Medulla oblongata (tissue), 1 donor: ENCODE measurements at regions not wholly inside any gene's neighbourhood (a gene's known extent, or its start where the extent isn't known, plus 50 kb on each side); places are given as distances from the start of the nearest gene placed in this dataset.

Source experiments
- DNase-seq: peaks from one replicate; pipeline ENCODE4 v3.0.0-alpha.2; 2015; ENCODE audit errors: extremely low spot score

DNA sequence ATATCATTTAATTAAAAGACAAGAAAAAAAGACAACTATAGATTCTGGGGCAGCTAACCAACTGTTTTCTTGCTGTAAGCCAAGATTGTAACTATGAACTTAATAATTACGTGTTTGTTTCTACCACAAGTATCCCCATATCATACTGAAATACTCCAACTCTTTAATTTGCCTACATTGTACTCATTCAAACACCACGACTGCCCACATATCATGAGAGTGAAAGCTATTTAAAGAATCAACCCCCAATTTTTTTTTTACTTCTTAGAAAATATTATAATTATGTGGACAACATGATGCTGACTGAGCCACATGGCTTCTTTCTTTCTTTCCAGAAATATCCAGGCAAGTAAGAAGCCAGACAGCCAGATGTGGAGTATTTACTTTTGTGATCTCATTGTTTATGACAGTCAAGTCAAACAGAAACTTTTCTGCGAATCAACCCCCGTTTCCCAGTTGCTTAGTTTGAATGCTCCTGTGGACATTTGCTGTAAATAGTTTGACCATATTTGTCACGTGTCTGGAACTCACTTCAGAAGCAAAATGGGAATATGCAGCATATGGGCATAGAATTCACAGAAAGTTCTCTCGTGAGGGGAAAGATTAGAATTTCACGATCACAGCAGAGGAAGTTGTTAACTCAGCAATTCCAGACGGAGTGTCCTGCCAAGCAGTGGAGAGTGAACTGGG lies 126.8 kb upstream of the PSMD7 start:
- no peak for DNase-seq

DNA sequence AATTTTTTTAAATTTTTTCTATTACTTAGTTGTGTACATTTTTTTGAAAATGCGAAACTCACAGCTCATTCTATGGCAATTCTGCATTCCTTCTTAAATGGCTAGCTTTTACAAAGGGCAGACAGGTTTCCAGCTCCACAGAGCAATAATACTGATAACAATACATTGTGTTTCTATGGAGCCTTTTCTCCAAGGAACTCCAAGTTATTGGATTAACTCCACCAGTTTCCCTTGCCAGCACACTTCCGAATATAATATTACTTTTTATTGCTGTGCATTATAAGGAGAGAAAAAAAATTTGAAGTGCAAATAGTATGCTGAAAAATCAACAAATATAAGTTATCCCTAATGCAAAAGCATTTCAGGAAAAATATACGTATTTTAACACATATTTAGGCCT lies 127.5 kb upstream of the PSMD7 start:
- DNase-seq = no peak

DNA sequence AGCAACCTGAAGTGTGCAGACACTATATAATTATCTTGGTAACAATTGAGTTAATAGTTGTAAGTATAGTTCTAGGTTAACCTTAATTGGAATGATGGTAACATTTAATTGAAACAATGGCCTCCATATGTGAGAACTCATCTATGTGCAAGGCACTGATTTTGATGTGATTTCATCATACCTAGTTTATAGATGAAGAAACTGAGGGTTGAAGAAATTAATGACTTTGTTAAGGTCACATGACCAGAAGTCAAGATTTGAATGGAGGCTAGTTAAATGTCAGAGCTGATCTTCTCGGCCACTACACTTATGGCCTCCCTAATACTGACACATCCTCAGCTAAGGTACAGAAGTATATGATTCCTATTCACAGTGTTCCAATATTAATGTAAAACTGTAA lies 128.2 kb upstream of the PSMD7 start:
- no peak for DNase-seq

DNA sequence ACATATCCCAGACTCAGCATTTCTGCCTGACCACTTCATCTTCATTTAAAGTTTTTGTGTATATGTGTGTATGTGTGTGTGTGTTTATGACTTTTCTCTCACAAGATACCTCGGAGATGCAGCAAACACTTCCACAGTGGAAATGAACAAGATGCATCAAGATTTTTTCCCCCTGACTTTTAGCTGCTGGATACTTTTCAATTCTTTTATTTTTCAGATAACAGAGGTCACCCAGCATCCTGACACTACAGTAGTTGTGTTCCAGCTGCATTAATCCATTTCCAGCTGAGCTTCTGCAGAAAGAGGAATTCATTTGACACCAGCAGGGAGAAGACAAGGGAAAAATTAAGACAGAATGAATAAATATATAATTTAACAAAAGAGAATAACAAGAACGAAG lies 130.2 kb upstream of the PSMD7 start:
- DNase-seq = no peak

DNA sequence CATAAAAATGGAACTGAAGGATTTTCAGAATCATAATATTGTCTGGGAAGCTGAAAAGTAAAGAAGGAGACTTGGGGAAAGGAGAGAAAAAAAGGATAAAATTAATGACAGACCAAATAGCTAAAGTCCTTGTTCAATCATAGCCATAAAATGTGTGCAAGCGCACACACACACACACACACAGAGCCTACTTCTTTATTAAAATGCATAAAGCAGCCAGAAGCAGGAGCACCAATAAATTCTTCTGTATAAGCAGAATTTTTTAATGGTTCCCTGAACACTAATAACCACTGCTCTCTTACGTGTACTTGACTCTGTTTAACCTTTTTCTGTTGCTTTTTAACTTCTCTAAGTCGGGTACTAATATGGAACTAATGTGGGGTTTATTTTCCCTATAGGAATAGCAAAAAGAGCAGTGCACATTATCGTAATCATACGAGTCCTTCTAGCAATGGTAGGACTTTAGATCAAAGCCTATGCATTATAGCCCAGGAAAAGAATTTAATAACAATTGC lies 131.0 kb upstream of the PSMD7 start:
- no peak for DNase-seq

DNA sequence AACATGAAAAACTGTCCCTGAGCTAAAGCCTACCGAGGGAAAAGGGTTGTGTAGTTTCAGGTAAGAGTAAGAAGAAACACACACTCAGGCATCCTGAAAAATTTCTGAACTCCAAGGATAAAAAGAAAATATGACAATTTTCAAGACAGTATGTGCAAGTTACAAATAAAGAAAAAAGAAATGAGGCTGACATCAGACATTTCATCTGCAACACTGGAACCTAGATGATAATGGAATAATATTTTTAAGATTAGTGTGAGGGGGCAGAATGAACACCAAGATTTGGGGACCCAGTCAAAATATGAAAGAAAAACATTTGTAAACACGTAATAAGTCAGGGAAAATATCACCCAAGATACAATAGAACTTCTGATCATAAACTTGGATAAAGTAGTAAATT lies 135.9 kb upstream of the PSMD7 start:
- no peak for DNase-seq

DNA sequence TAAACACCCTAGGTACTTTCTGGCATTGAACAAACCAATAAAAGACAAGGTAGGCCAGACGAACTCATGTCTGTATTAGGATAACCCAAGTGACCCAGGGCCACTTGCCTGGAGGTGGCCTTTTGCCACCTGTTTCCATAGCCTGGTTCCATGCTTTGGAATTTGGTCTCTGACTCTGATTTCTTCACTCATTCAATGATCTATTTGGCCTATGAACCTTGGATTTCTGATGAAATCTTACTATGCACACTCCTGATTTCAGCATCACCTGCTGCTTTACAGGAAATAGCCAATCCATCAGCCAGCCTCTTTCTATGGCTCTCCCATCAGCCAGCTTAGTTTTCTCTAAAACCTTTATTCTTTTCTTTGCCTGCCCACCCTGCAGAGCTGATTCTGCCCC lies 142.8 kb upstream of the PSMD7 start:
- DNase-seq = no peak

DNA sequence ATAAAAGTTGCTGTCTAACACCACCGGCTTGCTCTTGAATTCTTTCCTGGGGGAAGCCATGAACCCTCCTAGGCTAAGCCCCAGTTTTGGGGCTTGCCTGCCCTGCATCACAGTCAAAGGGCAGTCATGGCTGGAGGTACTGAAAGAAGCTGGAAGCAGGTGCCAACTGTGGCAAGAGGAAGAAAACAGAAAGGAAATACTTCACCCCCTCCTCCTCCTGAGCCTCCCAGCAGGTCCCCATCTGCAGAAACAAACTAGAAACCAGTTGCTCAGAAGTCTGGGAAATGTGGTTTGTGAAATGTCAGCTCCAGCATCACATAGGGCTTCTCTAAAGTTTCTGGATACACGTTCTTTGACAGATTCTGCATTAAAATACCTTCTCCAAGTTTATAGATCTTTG lies 150.0 kb upstream of the PSMD7 start:
- no peak for DNase-seq

DNA sequence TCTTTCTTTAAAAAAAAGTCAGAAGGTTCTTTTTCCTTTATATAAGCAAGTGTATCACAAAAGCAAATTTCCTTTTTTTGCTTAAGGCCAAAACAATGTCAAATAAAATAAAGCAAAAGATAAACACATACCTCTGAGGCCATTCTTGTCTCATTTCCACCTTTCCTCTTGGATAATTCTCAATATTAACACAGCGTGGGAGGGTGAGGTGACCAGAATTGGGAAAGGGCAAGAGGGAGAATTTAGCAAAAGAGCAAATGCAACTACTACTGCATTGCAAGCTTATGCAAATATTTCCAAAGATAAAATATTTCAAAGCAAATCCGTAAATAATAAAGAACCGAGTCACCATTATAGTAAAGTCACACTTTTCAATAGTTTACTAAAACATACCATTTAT lies 153.4 kb upstream of the PSMD7 start:
- DNase-seq = no peak

DNA sequence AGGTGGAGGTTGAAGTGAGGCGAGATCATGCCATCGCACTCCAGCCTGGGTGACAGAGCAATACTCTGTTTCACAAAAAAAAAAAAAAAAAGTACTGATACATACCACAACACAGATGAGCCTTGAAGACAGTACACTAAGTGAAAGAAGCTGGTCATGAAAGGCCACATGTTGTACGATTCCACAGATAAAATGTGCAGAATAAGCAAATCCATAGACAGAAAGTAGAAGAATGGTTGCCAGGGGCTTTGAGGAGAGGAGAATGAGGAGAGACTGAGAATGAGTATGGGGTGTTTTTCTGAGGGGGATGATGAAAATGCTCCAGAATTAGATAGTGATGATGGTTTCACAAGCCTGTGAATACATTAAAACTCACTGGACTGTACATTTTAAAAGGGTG lies 155.6 kb upstream of the PSMD7 start:
- no peak for DNase-seq

DNA sequence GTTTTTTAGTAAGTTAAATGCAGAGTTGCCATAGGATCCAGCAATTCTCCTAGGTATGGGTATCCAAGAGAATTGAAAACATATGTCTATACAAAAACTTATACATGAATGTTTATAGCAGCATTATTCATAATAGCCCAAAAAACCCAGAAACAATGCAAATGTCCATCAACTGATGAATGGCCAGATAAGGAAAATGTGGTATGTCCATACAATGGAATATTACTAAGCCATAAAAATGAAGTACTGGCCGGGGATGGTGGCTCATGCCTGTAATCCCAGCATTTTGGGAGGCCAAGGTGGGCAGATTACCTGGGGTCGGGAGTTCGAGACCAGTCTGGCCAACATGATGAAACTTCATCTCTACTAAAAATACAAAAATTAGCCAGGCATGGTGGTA lies 156.1 kb upstream of the PSMD7 start:
- DNase-seq = no peak

DNA sequence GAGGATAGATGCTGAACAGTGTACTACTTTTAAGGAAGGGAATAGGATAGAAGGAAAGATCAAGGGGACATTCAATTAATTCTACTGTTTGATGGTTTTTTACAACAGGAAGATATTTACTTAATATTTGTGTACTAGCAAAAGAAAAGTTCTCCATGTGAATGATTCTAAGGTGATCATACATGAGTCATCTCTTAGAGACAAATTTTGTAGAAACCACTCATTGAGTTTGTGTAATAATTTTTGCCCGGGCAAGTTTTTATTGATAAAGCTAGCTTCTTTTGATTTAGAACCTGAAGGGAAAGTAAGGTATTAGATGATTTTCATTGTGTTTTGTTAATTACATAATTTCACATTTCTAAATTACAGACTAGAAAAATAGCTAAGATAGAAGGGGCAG lies 172.8 kb upstream of the PSMD7 start:
- DNase-seq = no peak

DNA sequence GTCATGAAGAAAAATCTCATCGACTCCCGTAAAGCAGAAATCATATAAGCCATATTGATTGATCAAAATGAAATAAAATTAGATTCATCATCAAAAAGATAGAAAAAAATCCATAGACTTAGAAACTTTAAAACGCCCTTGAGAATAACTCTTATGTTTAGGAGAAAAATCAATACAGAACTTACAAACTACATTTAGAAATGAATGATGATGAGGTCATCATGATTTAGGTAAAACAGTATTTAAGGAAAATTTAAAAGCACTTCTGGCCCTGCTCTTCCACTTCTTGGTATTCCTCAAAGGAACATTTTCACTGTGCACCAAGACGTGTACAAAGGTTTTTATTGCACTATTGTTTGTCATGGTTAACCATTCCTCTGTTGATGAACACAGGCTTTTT lies 173.4 kb upstream of the PSMD7 start:
- no peak for DNase-seq

DNA sequence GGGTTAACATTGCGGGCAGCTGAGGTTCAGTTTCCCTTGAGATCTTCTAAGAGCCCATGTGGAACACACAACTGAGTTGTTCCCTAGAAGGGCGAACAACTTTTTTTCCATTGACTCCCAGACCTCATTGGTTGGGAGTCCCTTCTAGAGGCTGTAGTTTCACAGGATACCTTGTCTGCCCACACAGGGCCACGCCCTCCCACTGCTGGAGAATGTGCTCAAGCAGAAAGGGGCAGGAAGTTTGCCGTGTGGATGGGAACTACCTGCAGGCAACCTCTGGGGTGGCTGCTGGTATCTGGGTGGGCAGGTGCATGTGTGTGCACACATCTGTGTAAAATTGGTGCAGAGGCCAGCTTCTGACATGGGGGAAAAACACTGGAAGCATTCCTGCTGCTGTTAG lies 178.8 kb upstream of the PSMD7 start:
- DNase-seq = no peak

DNA sequence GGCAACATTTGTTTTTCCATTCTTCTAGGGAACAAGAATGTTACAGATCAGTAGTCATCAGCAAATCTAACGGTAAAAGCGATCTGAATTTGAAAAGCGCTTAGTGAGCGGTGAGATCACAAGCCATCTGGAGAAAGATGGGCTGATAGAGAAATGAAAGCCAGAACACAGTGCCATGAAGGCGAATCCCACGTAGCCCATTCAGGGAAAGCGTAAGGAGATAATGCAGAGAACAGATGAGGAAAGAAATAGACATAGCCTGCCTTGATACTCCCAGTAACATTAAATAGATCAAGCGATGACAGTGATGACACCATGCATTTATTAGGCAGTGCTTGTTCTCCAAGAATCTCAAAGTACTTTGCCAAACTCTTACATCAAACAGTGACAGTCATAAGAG lies 183.1 kb upstream of the PSMD7 start:
- no peak for DNase-seq

DNA sequence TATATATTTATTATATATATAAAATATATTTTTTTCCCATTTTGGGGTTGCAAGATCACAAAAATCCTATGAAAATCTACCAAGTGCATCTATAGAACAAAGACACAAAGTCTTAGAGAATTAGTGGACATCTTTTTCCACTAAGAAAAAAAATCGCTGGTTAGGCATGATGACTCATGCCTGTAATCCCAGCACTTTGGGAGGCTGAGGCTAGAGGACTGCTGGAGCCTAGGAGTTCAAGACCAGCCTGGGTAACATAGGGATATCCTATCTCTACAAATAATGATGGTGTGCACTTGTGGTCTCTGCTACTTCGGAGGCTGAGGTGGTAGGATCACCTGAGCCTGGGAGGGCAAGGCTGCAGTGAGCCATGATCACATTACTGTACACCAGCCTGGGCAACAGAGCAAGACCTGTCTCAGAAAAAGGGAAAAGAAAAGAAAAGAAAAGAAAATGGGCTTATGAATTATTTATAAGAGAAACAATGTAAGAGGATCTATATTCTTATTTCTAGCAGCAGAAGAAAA lies 185.1 kb upstream of the PSMD7 start:
- no peak for DNase-seq

DNA sequence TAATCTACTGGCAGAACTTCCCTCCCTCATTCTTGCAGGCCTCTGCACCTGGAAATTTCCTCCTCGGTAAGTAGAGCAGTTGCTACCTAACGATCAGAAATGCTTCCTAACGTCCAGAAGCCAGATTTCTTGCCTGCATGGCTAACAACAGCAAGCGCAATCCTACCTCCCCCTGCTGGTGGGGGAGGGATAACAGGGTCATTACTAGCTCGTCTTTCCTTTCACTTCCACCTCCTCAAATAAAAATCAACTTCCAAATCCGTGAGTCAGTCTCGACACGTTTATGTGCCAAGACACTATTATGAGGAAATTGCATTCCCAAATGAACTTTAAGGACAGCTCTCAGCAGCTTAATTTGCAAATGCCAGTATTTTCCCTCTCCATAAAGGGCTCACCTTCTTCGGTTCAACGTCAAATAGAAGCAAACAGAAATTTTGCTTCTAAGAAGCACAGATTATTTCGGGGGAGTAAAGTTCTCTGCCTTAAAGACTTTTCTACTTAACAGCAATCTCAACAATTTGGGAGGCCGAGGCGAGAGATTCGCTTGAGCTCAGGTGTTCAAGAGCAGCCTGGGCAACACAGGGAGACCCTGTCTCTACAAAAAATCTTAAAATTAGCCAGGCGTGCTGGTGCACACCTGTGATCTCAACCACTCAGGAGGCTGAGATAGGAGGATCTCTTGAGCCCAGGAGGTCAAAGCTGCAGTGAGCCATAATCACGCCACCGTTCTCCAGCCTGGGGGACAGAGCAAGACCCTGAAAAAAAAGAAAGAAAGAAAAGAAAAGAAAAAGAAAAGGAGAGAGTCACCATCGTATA lies 188.6 kb upstream of the PSMD7 start:
- DNase-seq = peak; percentile 60

DNA sequence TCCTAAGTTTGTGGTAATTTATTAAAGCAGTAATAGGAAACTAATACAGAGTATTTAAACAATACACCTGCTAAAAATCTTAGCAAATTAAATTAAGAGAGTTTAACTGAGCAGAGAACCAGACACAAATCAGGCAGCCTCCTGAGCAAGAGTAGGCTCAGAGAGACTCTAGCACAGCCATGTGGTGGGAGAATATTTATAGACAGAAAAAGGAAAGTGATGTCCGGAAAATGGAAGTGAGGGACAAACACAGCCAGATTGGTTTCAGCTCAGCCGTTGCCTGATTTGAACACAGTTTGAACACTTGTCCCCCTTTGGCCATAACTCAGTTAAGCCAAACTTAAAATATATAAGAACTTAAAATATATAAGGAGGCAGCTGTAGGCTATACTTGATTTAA lies 192.6 kb upstream of the PSMD7 start:
- no peak for DNase-seq

DNA sequence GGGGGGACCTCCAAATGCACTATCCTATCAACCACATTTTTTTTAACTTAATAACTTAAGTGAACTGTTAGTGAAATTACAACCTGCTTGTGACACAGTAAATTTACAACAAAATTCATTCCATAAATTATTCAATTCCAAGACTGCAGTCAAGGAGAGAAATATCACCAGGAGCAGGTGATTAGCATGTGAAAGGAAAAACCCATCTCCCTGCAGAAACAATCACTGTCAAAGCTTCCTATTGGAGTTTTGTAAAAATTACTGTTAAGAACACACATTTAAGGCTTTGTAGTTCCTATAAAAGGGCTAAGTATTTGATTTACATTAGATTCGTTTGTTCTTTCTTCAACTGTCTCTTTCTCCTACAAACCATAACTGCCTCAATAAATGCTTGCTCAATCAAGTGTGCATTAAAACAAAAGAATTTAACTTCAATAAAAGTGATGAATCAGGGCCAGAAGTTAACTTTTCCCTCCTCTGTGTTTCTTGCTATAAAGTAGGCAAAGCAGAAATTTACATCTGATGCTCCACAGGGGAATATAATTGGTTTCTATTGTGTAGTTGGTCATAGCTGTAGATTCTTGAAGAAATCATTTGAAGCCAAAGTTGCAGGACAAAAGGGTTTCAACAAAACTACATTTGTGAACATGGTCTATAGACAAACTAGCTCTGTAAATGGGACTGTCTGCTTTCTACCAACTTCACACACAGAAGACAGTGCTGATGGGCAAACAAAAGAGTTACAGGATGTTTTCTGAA lies 195.1 kb upstream of the PSMD7 start:
- no peak for DNase-seq

DNA sequence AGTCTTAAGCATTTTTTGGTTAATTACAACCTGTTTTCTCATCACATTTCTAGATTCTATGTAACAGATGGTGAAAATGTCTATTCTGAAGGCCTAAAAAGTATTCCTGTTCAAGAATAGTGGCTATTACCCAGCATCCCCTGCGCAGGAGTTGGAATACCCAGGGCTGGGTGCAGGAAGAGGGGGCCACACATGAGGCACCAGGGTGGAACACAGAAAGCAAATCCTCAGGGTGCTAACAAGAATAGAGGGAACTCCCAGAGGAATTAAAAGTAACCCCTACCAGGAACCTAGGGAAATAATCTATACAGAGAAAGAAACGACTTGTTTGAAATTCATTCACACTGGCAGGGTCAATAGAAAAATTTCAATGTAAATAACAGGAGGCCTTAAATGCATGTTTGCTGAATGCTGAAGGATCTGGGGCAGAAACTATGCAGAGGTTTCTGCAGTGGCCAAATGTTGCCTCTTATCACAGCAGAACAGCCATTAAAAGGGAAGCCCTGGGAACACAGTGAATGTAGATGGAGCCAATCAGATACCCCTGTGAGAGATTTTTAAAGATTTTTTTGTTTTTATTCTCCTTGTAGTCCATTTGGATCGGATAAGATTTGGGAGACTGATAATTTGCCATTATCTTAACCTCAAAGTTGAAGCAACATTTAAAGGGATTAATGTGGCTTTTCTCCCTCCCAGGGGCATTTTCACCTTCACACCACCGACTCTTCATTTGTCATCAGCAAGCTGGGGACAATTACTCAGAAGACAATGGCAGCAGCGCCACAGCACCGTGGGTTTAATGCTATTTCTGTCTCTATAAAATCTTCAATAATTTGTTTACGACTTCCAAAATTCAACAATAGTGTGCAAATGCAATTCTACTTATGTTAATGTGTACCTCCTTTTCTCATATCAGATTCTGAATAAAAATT lies 196.0 kb upstream of the PSMD7 start:
- DNase-seq = no peak

DNA sequence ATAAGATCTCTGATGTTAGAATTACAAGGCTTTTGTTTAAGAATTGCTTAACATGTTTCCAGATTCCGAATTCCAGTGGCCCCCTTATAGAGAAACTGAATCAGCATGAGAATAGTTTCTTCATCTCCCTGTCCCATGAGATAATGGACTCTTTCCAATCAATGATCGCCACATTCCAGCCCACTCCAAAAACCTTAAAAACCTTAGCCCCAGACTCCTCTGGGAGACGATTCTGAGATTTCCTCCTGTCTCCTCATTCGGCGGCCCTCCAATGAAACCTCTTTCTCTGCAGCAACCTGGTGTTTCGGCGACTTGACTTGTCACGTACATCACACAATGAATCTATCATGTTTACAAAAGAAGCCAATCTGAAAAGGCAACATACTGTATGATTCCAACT lies 197.1 kb upstream of the PSMD7 start:
- no peak for DNase-seq
